ENCODE measurements at regions not wholly inside any gene's neighbourhood (a gene's known extent, or its start where the extent isn't known, plus 50 kb on each side); places are given as distances from the start of the nearest gene placed in this dataset.
A peak's percentile ranks its signal among the peaks of the same experiment; 100 is the strongest.

- DNase-seq, result no peak
Measured at GRCh38 chr13:34654647-34655046, 287.4 kb upstream of the NBEA start.

GRCh38 chr13:34655554-34655953 is 286.5 kb upstream of the NBEA start:
- DNase-seq, result no peak

GRCh38 chr13:34657716-34658115 is 284.4 kb upstream of the NBEA start:
- peak; percentile 2 for DNase-seq

GRCh38 chr13:34667286-34668218 is 274.5 kb upstream of the NBEA start:
- DNase-seq, result no peak

- DNase-seq, result no peak
Measured at GRCh38 chr13:34671137-34671536, 270.9 kb upstream of the NBEA start.

- no peak for DNase-seq
Measured at GRCh38 chr13:34672631-34673030, 269.4 kb upstream of the NBEA start.

- no peak for DNase-seq
Measured at GRCh38 chr13:34675626-34676025, 266.4 kb upstream of the NBEA start.

- DNase-seq, result peak; percentile 40
Measured at GRCh38 chr13:34678154-34678553, 263.9 kb upstream of the NBEA start.

GRCh38 chr13:34681405-34681955 is 260.6 kb upstream of the NBEA start:
- DNase-seq, result no peak

- no peak for DNase-seq
Measured at GRCh38 chr13:34695063-34695462, 247.0 kb upstream of the NBEA start.

GRCh38 chr13:34696296-34696695 is 245.8 kb upstream of the NBEA start:
- DNase-seq, result no peak

GRCh38 chr13:34696741-34697140 is 245.3 kb upstream of the NBEA start:
- DNase-seq, result no peak

- DNase-seq, result no peak
Measured at GRCh38 chr13:34698945-34699344, 243.1 kb upstream of the NBEA start.

GRCh38 chr13:34700155-34700554 is 241.9 kb upstream of the NBEA start:
- DNase-seq, result no peak

GRCh38 chr13:34701919-34702318 is 240.2 kb upstream of the NBEA start:
- DNase-seq, result no peak

GRCh38 chr13:34708566-34709313 is 233.3 kb upstream of the NBEA start:
- DNase-seq, result no peak

- no peak for DNase-seq
Measured at GRCh38 chr13:34719060-34719875, 222.8 kb upstream of the NBEA start.

- no peak for DNase-seq
Measured at GRCh38 chr13:34720618-34721017, 221.5 kb upstream of the NBEA start.

GRCh38 chr13:34721631-34722595 is 220.2 kb upstream of the NBEA start:
- no peak for DNase-seq

- DNase-seq, result no peak
Measured at GRCh38 chr13:34722922-34723321, 219.1 kb upstream of the NBEA start.

- DNase-seq, result no peak
Measured at GRCh38 chr13:34730961-34731360, 211.1 kb upstream of the NBEA start.

- DNase-seq, result no peak
Measured at GRCh38 chr13:34731486-34731885, 210.6 kb upstream of the NBEA start.
